Calu3 (cell line): ENCODE measurements at regions not wholly inside any gene's neighbourhood (a gene's known extent, or its start where the extent isn't known, plus 50 kb on each side); places are given as distances from the start of the nearest gene placed in this dataset.

Experiments used
- BruUV-seq: library from RNA; stranded (reverse); fragments of 400-500 nt; replicated peaks from 2 replicates; lab custom pipeline; 2021; lab: Mats Ljungman, UMichigan
- CTCF ChIA-PET: fragments of 300-600 bp; sonication (Branson Sonifier 250); formaldehyde crosslinking; loops from one replicate; lab custom pipeline; 2022; ENCODE audit warnings: antibody characterized with exemption; lab: Charles Lee
- DNase-seq: peaks from one replicate; pipeline ENCODE4 v3.0.0; 2022
- H3K27ac Mint-ChIP-seq: one replicate; pipeline ENCODE4 v1.8.0; 2022; ENCODE audit warnings: mixed read lengths; ENCODE audit not compliant: unreplicated experiment
- H3K27me3 Mint-ChIP-seq: one replicate; pipeline ENCODE4 v1.8.0; 2022; ENCODE audit warnings: mixed read lengths; ENCODE audit not compliant: unreplicated experiment
- H3K36me3 Mint-ChIP-seq: one replicate; pipeline ENCODE4 v1.8.0; 2022; ENCODE audit warnings: mild to moderate bottlenecking, moderate library complexity, mixed read lengths; ENCODE audit not compliant: insufficient read depth, unreplicated experiment
- H3K4me1 Mint-ChIP-seq: one replicate; pipeline ENCODE4 v1.8.0; 2022; ENCODE audit warnings: mild to moderate bottlenecking, low read depth, mixed read lengths; ENCODE audit not compliant: unreplicated experiment
- H3K4me3 Mint-ChIP-seq: one replicate; pipeline ENCODE4 v1.8.0; 2022; ENCODE audit warnings: mild to moderate bottlenecking, low read depth, moderate library complexity, mixed read lengths; ENCODE audit not compliant: unreplicated experiment
- H3K9me3 Mint-ChIP-seq: one replicate; pipeline ENCODE4 v1.8.0; 2022; ENCODE audit warnings: low read depth, mixed read lengths; ENCODE audit not compliant: unreplicated experiment
- intact Hi-C: fragments of 100-400 bp; cut with micrococcal nuclease; formaldehyde crosslinking; loops from one replicate; pipeline ENCODE4 v1.10.0; 2022; ENCODE audit not compliant: unreplicated experiment
- TF ChIP-seq, protein P1 (sequence below): fragments of 200-600 bp; IDR thresholded peaks from one replicate; pipeline ENCODE4 v1.8.0; 2022; ENCODE audit warnings: antibody characterized with exemption; ENCODE audit not compliant: unreplicated experiment

- H3K36me3 Mint-ChIP-seq = no peaks in the 10 kb centered on the region
- H3K4me1 Mint-ChIP-seq = no peaks in the 10 kb centered on the region
- no peak for DNase-seq
- BruUV-seq = no TSS peak
- TF ChIP-seq, protein P1, sequence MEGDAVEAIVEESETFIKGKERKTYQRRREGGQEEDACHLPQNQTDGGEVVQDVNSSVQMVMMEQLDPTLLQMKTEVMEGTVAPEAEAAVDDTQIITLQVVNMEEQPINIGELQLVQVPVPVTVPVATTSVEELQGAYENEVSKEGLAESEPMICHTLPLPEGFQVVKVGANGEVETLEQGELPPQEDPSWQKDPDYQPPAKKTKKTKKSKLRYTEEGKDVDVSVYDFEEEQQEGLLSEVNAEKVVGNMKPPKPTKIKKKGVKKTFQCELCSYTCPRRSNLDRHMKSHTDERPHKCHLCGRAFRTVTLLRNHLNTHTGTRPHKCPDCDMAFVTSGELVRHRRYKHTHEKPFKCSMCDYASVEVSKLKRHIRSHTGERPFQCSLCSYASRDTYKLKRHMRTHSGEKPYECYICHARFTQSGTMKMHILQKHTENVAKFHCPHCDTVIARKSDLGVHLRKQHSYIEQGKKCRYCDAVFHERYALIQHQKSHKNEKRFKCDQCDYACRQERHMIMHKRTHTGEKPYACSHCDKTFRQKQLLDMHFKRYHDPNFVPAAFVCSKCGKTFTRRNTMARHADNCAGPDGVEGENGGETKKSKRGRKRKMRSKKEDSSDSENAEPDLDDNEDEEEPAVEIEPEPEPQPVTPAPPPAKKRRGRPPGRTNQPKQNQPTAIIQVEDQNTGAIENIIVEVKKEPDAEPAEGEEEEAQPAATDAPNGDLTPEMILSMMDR = no peak
- H3K9me3 Mint-ChIP-seq = no peaks in the 10 kb centered on the region
- CTCF ChIA-PET = no interaction called here
- H3K4me3 Mint-ChIP-seq = no peak overlapping the region
- peaks cover 40% of the 10 kb centered on the region for H3K27me3 Mint-ChIP-seq
- no peak overlapping the region for H3K27ac Mint-ChIP-seq
- intact Hi-C loops = no loop called here
Observed at GRCh38 chr2:66082581-66082980, 352.3 kb upstream of the MEIS1 start.

- BruUV-seq = no TSS peak
Observed at GRCh38 chr2:66080127-66080526, 354.8 kb upstream of the MEIS1 start.

GRCh38 chr2:66073172-66073571 is 361.8 kb upstream of the MEIS1 start:
- H3K27me3 Mint-ChIP-seq = peaks cover under 1% of the 10 kb centered on the region
- intact Hi-C loops = no loop called here
- H3K36me3 Mint-ChIP-seq = no peaks in the 10 kb centered on the region
- H3K4me1 Mint-ChIP-seq = no peaks in the 10 kb centered on the region
- no TSS peak for BruUV-seq
- CTCF ChIA-PET = no interaction called here
- DNase-seq = no peak
- H3K4me3 Mint-ChIP-seq = no peak overlapping the region
- H3K27ac Mint-ChIP-seq = no peak overlapping the region
- peaks cover 2% of the 10 kb centered on the region for H3K9me3 Mint-ChIP-seq
- TF ChIP-seq, protein P1 = no peak

More at GRCh38 chr2:66080127-66080526, 354.8 kb upstream of the MEIS1 start:
- Mint-ChIP-seq H3K27me3 (peaks cover 40% of the 10 kb centered on the region), H3K27ac (no peak overlapping the region), H3K9me3 (peaks cover 2% of the 10 kb centered on the region), H3K36me3 (no peaks in the 10 kb centered on the region), H3K4me3 (no peak overlapping the region), H3K4me1 (no peaks in the 10 kb centered on the region)
- no peak for DNase-seq
- intact Hi-C loops = no loop called here
- CTCF ChIA-PET = interaction anchor here (1.2 kb wide), 1 partner anchor 236 kb away, joined by 3 read pairs; no protein-coding TSS in a partner anchor
- TF ChIP-seq, protein P1 = no peak

GRCh38 chr2:66070721-66071602 is 364.0 kb upstream of the MEIS1 start:
- BruUV-seq = no TSS peak
- H3K9me3 Mint-ChIP-seq = no peaks in the 10 kb centered on the region
- no peak overlapping the region for H3K27ac Mint-ChIP-seq
- H3K36me3 Mint-ChIP-seq = no peaks in the 10 kb centered on the region
- no peaks in the 10 kb centered on the region for H3K4me1 Mint-ChIP-seq
- intact Hi-C loops = no loop called here
- H3K27me3 Mint-ChIP-seq = no peaks in the 10 kb centered on the region
- H3K4me3 Mint-ChIP-seq = no peak overlapping the region
- TF ChIP-seq, protein P1 = no peak
- CTCF ChIA-PET = no interaction called here
- no peak for DNase-seq
